Hepatocyte (in vitro differentiated cells): ENCODE measurements at regions not wholly inside any gene's neighbourhood (a gene's known extent, or its start where the extent isn't known, plus 50 kb on each side); places are given as distances from the start of the nearest gene placed in this dataset.
A peak's percentile ranks its signal among the peaks of the same experiment; 100 is the strongest.

Source experiments
- DNase-seq: peaks from one replicate; pipeline ENCODE4 v3.0.0-alpha.2; 2016; ENCODE audit warnings: low spot score
- H2AFZ ChIP-seq: fragments of 200-600 bp; sonication (generic); 2 replicates; pipeline ENCODE4 v1.6.0; 2016; ENCODE audit warnings: antibody characterized with exemption, mild to moderate bottlenecking
- H3K27ac ChIP-seq: fragments of 200-600 bp; sonication (generic); 2 replicates; pipeline ENCODE4 v1.5.1; 2016; ENCODE audit warnings: mild to moderate bottlenecking
- H3K27me3 ChIP-seq: fragments of 200-600 bp; sonication (generic); 2 replicates; pipeline ENCODE4 v1.6.1; 2016
- H3K36me3 ChIP-seq: fragments of 200-600 bp; sonication (generic); replicated peaks from 2 replicates; pipeline ENCODE4 v1.5.1; 2016; ENCODE audit warnings: low read depth; ENCODE audit not compliant: insufficient read depth
- H3K4me1 ChIP-seq: fragments of 200-600 bp; sonication (generic); 2 replicates; pipeline ENCODE4 v1.5.1; 2016; ENCODE audit warnings: mild to moderate bottlenecking, moderate library complexity; ENCODE audit not compliant: insufficient read depth
- H3K4me2 ChIP-seq: fragments of 200-600 bp; sonication (generic); 2 replicates; pipeline ENCODE4 v1.6.0; 2016
- H3K4me3 ChIP-seq: fragments of 200-600 bp; sonication (generic); 2 replicates; pipeline ENCODE4 v1.5.1; 2016; ENCODE audit warnings: mild to moderate bottlenecking
- H3K79me2 ChIP-seq: fragments of 200-600 bp; sonication (generic); 2 replicates; pipeline ENCODE4 v1.6.0; 2017; ENCODE audit warnings: mild to moderate bottlenecking
- H3K9me2 ChIP-seq: fragments of 200-600 bp; sonication (generic); replicated peaks from 2 replicates; pipeline ENCODE4 v1.6.0; 2017; ENCODE audit warnings: mild to moderate bottlenecking; ENCODE audit not compliant: insufficient read depth
- H3K9me3 ChIP-seq: fragments of 200-600 bp; sonication (generic); 2 replicates; pipeline ENCODE4 v1.5.1; 2016; ENCODE audit warnings: low read depth, mild to moderate bottlenecking
- H4K20me1 ChIP-seq: fragments of 200-600 bp; sonication (generic); 2 replicates; pipeline ENCODE4 v1.6.0; 2016; ENCODE audit warnings: mild to moderate bottlenecking; ENCODE audit not compliant: insufficient read depth, poor library complexity, severe bottlenecking
- CTCF ChIP-seq: fragments of 200-600 bp; sonication (generic); IDR thresholded peaks from 2 replicates; pipeline ENCODE4 v1.5.1; 2016; ENCODE audit warnings: antibody characterized with exemption, mild to moderate bottlenecking; ENCODE audit not compliant: poor library complexity
- EZH2 ChIP-seq: fragments of 200-600 bp; sonication (generic); IDR thresholded peaks from 2 replicates; pipeline ENCODE4 v1.6.1; 2016; ENCODE audit warnings: antibody characterized with exemption, mild to moderate bottlenecking, borderline replicate concordance
- EZH2phosphoT487 ChIP-seq: fragments of 200-600 bp; sonication (generic); IDR thresholded peaks from one replicate; pipeline ENCODE4 v1.6.1; 2018; ENCODE audit warnings: antibody characterized with exemption, mild to moderate bottlenecking, low read depth, moderate library complexity; ENCODE audit not compliant: unreplicated experiment, severe bottlenecking
- WGBS: methylation state at CpG from one replicate; pipeline ENCODE4 v1.1.6; 2016; ENCODE audit warnings: low lambda C conversion rate; ENCODE audit errors: missing lambda C conversion rate; 5-methylcytosine and 5-hydroxymethylcytosine counted together

GRCh38 chr2:106041150-106041549, 153.0 kb downstream of the UXS1 start:
- H3K9me3 ChIP-seq, result no peaks in the 10 kb centered on the region
- no peak overlapping the region for H3K4me2 ChIP-seq
- no peak overlapping the region for H2AFZ ChIP-seq
- no peaks in the 10 kb centered on the region for H3K27me3 ChIP-seq
- H3K4me3 ChIP-seq, result no peak overlapping the region
- H3K79me2 ChIP-seq, result no peaks in the 10 kb centered on the region
- TF ChIP-seq CTCF, result no peak
- no peaks in the 10 kb centered on the region for H3K36me3 ChIP-seq
- WGBS, result 100% methylated on average over 2 of the region's 2 CpGs
- H4K20me1 ChIP-seq, result no peaks in the 10 kb centered on the region
- H3K9me2 ChIP-seq, result no peaks in the 10 kb centered on the region
- no peaks in the 10 kb centered on the region for H3K4me1 ChIP-seq
- no peak for DNase-seq
- H3K27ac ChIP-seq, result no peak overlapping the region

- no peaks in the 10 kb centered on the region for H4K20me1 ChIP-seq
- no peak overlapping the region for H3K4me3 ChIP-seq
- H3K79me2 ChIP-seq, result no peaks in the 10 kb centered on the region
- 97% methylated on average over 1 of the region's 4 CpGs for WGBS
- TF ChIP-seq EZH2phosphoT487 (no peak), EZH2 (no peak), CTCF (no peak)
- no peaks in the 10 kb centered on the region for H3K27me3 ChIP-seq
- H2AFZ ChIP-seq, result no peak overlapping the region
- DNase-seq, result peak; percentile 29
- H3K4me2 ChIP-seq, result no peak overlapping the region
- H3K9me2 ChIP-seq, result no peaks in the 10 kb centered on the region
- H3K9me3 ChIP-seq, result no peaks in the 10 kb centered on the region
- H3K27ac ChIP-seq, result no peak overlapping the region
- no peaks in the 10 kb centered on the region for H3K4me1 ChIP-seq
- no peaks in the 10 kb centered on the region for H3K36me3 ChIP-seq
Observed at GRCh38 chr2:106039634-106040315, 154.3 kb downstream of the UXS1 start.

- Histone ChIP-seq H3K4me3 (no peak overlapping the region), H3K4me2 (no peak overlapping the region), H2AFZ (no peak overlapping the region), H3K36me3 (no peaks in the 10 kb centered on the region), H3K79me2 (no peaks in the 10 kb centered on the region), H3K9me2 (no peaks in the 10 kb centered on the region), H3K27me3 (no peaks in the 10 kb centered on the region), H4K20me1 (no peaks in the 10 kb centered on the region), H3K9me3 (no peaks in the 10 kb centered on the region), H3K27ac (no peak overlapping the region), H3K4me1 (no peaks in the 10 kb centered on the region)
- no peak for DNase-seq
- WGBS, result 48% methylated on average over 12 of the region's 12 CpGs
- no peak for TF ChIP-seq EZH2
- no peak for TF ChIP-seq CTCF
- no peak for TF ChIP-seq EZH2phosphoT487
Observed at GRCh38 chr2:106038601-106039375, 155.3 kb downstream of the UXS1 start.
